AG04449 (cell line): ENCODE measurements at regions not wholly inside any gene's neighbourhood (a gene's known extent, or its start where the extent isn't known, plus 50 kb on each side); places are given as distances from the start of the nearest gene placed in this dataset.

ENCODE experiments used
- CTCF ChIA-PET: fragments of 350-600 bp; formaldehyde crosslinking; extraction: SDS; loops from one replicate; lab custom pipeline; 2021; ENCODE audit warnings: antibody characterized with exemption; lab: Yijun Ruan, JAX
- POLR2A ChIA-PET: fragments of 400-600, 350-600 bp; formaldehyde crosslinking; extraction: SDS; loops from one replicate; lab custom pipeline; 2020; ENCODE audit warnings: antibody characterized with exemption, inconsistent platforms; lab: Yijun Ruan, JAX
- DNase-seq: peaks from one replicate; pipeline ENCODE4 v3.0.0-alpha.2; 2010; ENCODE audit warnings: low read depth, low spot score
- H3K4me3 ChIP-seq: 2 replicates; pipeline ENCODE4 v1.5.1; 2011; ENCODE audit warnings: low read depth, mild to moderate bottlenecking, control low read depth, low read length
- TF ChIP-seq, protein P1 (sequence below): IDR thresholded peaks from one replicate; pipeline ENCODE4 v1.5.1; 2011; ENCODE audit warnings: mild to moderate bottlenecking, moderate library complexity, low read length, control low read depth, inconsistent platforms; ENCODE audit not compliant: insufficient read depth; ENCODE audit errors: missing control alignments

GRCh38 chr13:54989418-54989817, 1960.8 kb downstream of the OLFM4 start:
- POLR2A ChIA-PET = no interaction called here
- DNase-seq = no peak
- CTCF ChIA-PET = no interaction called here

GRCh38 chr13:54999399-54999907, 1970.8 kb downstream of the OLFM4 start:
- H3K4me3 ChIP-seq = no peak overlapping the region
- POLR2A ChIA-PET = no interaction called here
- no peak for DNase-seq
- CTCF ChIA-PET = no interaction called here
- TF ChIP-seq, protein P1, sequence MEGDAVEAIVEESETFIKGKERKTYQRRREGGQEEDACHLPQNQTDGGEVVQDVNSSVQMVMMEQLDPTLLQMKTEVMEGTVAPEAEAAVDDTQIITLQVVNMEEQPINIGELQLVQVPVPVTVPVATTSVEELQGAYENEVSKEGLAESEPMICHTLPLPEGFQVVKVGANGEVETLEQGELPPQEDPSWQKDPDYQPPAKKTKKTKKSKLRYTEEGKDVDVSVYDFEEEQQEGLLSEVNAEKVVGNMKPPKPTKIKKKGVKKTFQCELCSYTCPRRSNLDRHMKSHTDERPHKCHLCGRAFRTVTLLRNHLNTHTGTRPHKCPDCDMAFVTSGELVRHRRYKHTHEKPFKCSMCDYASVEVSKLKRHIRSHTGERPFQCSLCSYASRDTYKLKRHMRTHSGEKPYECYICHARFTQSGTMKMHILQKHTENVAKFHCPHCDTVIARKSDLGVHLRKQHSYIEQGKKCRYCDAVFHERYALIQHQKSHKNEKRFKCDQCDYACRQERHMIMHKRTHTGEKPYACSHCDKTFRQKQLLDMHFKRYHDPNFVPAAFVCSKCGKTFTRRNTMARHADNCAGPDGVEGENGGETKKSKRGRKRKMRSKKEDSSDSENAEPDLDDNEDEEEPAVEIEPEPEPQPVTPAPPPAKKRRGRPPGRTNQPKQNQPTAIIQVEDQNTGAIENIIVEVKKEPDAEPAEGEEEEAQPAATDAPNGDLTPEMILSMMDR = no peak

More at GRCh38 chr13:54989418-54989817, 1960.8 kb downstream of the OLFM4 start:
- TF ChIP-seq, protein P1 = no peak
- no peak overlapping the region for H3K4me3 ChIP-seq

GRCh38 chr13:55000043-55000442, 1971.4 kb downstream of the OLFM4 start:
- CTCF ChIA-PET = no interaction called here
- POLR2A ChIA-PET = no interaction called here
- H3K4me3 ChIP-seq = no peak overlapping the region
- DNase-seq = no peak
- TF ChIP-seq, protein P1 = no peak

DNA sequence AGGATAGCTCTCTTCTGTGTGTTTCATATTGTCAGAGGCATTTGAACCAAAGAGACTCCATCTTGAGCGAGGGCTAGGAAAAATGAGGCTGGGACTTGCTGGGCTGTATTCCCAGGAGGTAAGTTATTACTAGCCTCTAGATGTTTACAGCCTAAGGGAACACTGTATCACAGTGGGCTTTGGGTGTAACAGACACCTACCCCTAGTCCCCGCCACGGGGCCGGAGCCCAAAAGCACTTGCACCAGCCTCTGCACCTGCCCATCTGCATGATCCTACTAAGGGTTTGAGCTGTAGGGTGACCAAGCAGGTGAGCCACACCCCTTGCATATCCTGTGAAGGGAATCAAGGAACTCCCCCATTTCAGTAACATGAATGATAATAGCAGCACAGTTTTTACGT, 1972.2 kb downstream of the OLFM4 start:
- no peak overlapping the region for H3K4me3 ChIP-seq
- CTCF ChIA-PET = no interaction called here
- POLR2A ChIA-PET = no interaction called here
- no peak for DNase-seq
- TF ChIP-seq, protein P1 = no peak

DNA sequence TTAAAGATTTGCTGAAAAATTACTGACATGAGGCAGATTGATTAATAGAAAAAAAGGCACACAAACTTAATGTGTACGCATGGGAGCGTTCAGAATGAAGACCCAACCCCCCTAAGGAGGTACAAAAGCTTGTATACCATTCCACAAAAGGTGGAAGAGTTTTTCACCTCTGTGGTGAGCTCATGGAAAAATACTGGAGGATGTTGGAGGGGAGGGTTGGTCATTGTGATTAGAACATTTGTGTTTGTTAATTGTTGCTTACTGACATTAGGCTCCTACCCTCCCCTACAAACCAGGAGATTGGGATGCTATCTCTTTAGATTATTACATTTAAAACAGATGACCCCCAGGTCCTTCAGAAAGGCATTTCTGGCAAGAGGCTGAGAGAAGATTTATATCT, 1973.3 kb downstream of the OLFM4 start:
- DNase-seq = no peak
- POLR2A ChIA-PET = no interaction called here
- TF ChIP-seq, protein P1 = no peak
- H3K4me3 ChIP-seq = no peak overlapping the region
- CTCF ChIA-PET = no interaction called here

DNA sequence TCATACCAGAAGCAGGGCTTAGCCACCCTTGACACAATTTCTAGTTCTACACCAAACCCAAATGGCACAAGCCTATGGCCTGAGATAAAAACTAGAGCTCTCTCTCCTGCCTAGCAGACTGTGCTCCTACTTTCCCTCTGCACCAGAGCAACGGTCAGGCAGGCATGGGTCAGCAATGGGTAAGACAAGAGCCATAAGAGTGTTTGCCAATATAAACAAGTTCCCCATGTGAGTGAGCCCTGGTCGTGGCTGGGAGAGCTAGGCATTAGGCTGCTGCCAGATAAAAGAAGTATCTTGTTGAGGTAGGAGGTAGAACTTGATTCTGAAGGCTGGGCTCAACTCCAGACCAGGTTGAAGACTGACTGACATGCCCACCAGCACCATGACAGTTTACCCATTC, 1979.1 kb downstream of the OLFM4 start:
- no peak overlapping the region for H3K4me3 ChIP-seq
- ChIA-PET CTCF (no interaction called here), POLR2A (no interaction called here)
- no peak for DNase-seq
- TF ChIP-seq, protein P1 = no peak
